ENCODE measurements at regions not wholly inside any gene's neighbourhood (a gene's known extent, or its start where the extent isn't known, plus 50 kb on each side); places are given as distances from the start of the nearest gene placed in this dataset.

DNA sequence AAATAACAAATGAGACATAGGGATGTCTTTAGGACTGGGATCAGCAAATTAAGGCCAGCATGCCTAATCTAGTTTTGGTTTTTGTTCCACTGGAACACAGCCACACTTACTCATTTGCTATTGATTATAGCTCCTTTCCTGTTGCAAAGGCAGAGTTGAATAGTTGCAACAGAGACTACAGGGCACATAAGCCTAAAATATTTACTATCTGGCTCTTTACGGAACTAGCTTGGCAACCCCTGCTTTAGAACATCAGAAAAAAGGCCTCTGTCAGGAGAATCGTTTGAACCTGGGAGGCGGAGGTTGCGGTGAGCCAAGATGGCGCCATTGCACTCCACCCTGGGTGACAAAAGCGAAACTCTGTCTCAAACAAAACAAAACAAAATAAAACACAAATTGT is 384.8 kb downstream of the ELAVL2 start:
- H3K9me3 ChIP-seq: no peaks in the 10 kb centered on the region
- H3K27ac ChIP-seq: no peak overlapping the region
- TF ChIP-seq, protein P1, sequence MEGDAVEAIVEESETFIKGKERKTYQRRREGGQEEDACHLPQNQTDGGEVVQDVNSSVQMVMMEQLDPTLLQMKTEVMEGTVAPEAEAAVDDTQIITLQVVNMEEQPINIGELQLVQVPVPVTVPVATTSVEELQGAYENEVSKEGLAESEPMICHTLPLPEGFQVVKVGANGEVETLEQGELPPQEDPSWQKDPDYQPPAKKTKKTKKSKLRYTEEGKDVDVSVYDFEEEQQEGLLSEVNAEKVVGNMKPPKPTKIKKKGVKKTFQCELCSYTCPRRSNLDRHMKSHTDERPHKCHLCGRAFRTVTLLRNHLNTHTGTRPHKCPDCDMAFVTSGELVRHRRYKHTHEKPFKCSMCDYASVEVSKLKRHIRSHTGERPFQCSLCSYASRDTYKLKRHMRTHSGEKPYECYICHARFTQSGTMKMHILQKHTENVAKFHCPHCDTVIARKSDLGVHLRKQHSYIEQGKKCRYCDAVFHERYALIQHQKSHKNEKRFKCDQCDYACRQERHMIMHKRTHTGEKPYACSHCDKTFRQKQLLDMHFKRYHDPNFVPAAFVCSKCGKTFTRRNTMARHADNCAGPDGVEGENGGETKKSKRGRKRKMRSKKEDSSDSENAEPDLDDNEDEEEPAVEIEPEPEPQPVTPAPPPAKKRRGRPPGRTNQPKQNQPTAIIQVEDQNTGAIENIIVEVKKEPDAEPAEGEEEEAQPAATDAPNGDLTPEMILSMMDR (IDR thresholded peaks at IDR 0.05): no peak
- intact Hi-C loops (cut with DNase I; ENCODE audit: low total_unique reads): no loop called here
- H3K36me3 ChIP-seq: no peaks in the 10 kb centered on the region
- no peaks in the 10 kb centered on the region for H3K27me3 ChIP-seq
- no peak for DNase-seq
- no peaks in the 10 kb centered on the region for H3K4me1 ChIP-seq
- H3K4me3 ChIP-seq: no peak overlapping the region

DNA sequence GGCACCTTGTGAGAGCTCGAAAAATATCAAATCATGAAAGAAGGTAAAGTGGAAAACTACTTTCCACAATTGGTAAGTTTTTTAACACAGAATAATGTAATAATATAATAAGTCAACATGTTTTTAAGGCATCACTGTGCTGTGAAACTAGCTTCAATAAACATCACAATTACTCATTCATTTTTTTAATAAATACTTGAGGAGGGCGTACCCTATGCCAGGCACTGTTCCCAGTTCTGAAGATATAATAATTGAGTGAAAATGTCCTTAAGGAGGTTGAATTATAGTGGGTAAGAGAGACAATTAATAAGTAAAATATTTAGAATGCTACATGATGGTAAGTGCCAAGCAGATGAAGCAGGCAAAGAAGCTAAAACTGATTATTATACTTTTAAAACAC is 381.4 kb downstream of the ELAVL2 start:
- Histone ChIP-seq H3K9me3 (no peaks in the 10 kb centered on the region), H3K4me3 (no peak overlapping the region), H3K27me3 (no peaks in the 10 kb centered on the region), H3K27ac (no peak overlapping the region), H3K36me3 (no peaks in the 10 kb centered on the region), H3K4me1 (peaks cover 0 to 4% (median 0%) of the 10 kb centered on the region in 4 donors)
- TF ChIP-seq, protein P1 (IDR thresholded peaks at IDR 0.05): no peak
- no peak for DNase-seq
- intact Hi-C loops (cut with DNase I; ENCODE audit: low total_unique reads): no loop called here

DNA sequence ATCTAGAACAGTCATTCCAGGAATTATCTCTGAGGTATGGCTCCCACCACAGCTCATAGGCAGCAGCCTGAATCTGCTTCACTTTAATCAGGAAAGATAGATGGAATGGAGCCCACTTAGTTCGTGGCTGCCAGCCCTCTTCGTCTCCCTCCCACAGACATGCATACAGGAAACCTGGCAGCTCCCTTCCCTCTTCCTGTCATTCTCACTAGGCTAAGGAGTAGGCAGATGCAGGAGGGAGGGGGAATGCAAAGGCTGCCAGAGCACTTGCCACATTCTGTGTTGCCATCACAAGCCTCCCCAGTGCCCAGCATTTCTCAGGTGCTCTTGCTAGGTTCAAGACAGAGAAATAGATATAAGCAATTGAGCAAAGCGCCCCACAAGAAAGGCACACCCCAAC is 378.9 kb downstream of the ELAVL2 start:
- intact Hi-C loops (cut with DNase I; ENCODE audit: low total_unique reads): no loop called here
- Histone ChIP-seq H3K27ac (no peak overlapping the region), H3K36me3 (no peaks in the 10 kb centered on the region), H3K27me3 (no peaks in the 10 kb centered on the region), H3K4me1 (peaks cover 0 to 4% (median 1%) of the 10 kb centered on the region in 4 donors), H3K9me3 (no peaks in the 10 kb centered on the region), H3K4me3 (no peak overlapping the region)
- TF ChIP-seq, protein P1 (IDR thresholded peaks at IDR 0.05): no peak
- no peak for DNase-seq

DNA sequence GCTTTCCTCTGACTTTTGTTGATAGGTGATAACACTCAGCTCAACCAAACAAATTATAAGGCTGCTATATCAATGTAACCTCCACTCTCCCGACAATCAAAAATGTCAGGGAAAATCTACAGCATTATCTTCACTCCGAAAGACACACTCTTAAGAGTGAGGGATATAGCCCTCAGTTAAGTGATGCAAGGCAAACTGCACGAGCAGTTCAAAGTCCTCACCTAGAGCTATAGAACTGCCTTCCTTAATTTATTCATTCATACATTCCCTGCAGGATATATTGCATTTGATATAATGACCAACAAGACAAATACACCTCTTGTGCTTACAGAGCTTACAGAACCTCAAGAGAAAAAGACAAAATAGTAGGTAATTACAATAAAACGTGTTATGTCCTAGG is 378.1 kb downstream of the ELAVL2 start:
- DNase-seq: no peak
- TF ChIP-seq, protein P1 (IDR thresholded peaks at IDR 0.05): no peak
- Histone ChIP-seq H3K4me1 (peaks cover 0 to 4% (median 1%) of the 10 kb centered on the region in 4 donors), H3K4me3 (no peak overlapping the region), H3K36me3 (no peaks in the 10 kb centered on the region), H3K9me3 (no peaks in the 10 kb centered on the region), H3K27ac (no peak overlapping the region), H3K27me3 (no peaks in the 10 kb centered on the region)
- intact Hi-C loops (cut with DNase I; ENCODE audit: low total_unique reads): no loop called here

DNA sequence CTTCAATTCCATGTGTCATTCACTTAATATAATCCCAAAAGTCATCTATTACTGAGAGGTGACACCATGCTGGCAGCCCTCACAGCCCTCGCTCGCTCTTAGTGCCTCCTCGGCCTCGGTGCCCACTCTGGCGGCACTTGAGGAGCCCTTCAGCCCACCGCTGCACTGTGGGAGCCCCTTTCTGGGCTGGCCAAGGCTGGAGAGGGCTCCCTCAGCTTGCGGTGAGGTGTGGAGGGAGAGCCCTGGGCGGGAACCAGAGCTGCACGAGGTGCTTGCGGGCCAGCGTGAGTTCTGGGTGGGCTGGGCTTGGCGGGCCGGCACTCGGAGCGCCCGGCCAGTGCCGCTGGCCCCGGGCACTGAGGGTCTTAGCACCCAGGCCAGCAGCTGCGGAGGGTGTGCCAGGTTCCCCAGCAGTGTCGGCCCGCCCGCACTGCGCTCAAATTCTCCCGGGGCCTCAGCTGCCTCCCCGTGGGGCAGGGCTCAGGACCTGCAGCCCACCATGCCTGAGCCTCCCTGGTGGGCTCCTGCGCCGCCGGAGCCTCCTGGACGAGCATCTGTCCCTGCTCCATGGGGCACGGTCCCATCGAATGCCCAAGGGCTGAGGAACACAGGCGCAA is 374.1 kb downstream of the ELAVL2 start:
- no peak overlapping the region for H3K4me3 ChIP-seq
- H3K27ac ChIP-seq: no peak overlapping the region
- DNase-seq: no peak
- no peaks in the 10 kb centered on the region for H3K36me3 ChIP-seq
- H3K27me3 ChIP-seq: no peaks in the 10 kb centered on the region
- intact Hi-C loops (cut with DNase I; ENCODE audit: low total_unique reads): no loop called here
- TF ChIP-seq, protein P1 (IDR thresholded peaks at IDR 0.05): no peak
- no peaks in the 10 kb centered on the region for H3K9me3 ChIP-seq
- peaks cover 0 to 4% (median 1%) of the 10 kb centered on the region in 4 donors for H3K4me1 ChIP-seq

DNA sequence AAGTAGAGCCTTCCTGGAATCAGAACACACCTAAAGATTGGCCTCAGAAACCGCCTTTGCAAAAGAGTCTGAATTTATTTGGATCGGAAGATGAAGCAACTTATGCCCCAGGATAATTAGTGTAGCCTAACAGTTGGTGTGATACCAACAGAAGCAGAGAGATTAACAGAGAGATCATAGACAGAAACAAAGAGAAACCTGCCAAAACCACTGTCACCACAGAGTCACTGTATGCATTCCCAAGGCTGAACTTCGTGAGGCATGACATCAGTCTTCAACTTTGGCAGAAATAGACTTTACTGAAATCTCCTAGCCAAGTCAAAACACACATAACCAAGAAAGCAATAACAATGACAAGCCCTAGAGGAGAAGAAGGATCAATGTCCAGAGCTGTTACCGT is 361.8 kb downstream of the ELAVL2 start:
- intact Hi-C loops (cut with DNase I; ENCODE audit: low total_unique reads): no loop called here
- H3K36me3 ChIP-seq: no peaks in the 10 kb centered on the region
- no peak overlapping the region for H3K4me3 ChIP-seq
- no peak overlapping the region for H3K27ac ChIP-seq
- H3K27me3 ChIP-seq: no peaks in the 10 kb centered on the region
- no peak for DNase-seq
- no peaks in the 10 kb centered on the region for H3K4me1 ChIP-seq
- TF ChIP-seq, protein P1 (IDR thresholded peaks at IDR 0.05): no peak
- no peaks in the 10 kb centered on the region for H3K9me3 ChIP-seq
